Endothelial cell of umbilical vein (primary cell): ENCODE measurements at regions not wholly inside any gene's neighbourhood (a gene's known extent, or its start where the extent isn't known, plus 50 kb on each side); places are given as distances from the start of the nearest gene placed in this dataset.

ENCODE experiments used
- CTCF ChIP-seq, 2 donors: IDR thresholded peaks; 1 replicate in 1 of 2; 2 replicates in 1 of 2; pipeline ENCODE4 v1.5.1; 2011; ENCODE audit warnings: low read length in 2 of 2, mild to moderate bottlenecking in 2 of 2, moderate library complexity in 2 of 2, control low read depth in 1 of 2, inconsistent platforms in 1 of 2, low read depth in 1 of 2; ENCODE audit not compliant: insufficient read depth in 1 of 2; ENCODE audit errors: extremely low read depth in 1 of 2
- EZH2 ChIP-seq: IDR thresholded peaks from 2 replicates; pipeline ENCODE4 v1.6.1; 2012; ENCODE audit warnings: borderline replicate concordance, low read depth, mild to moderate bottlenecking, moderate library complexity, low read length, inconsistent platforms; ENCODE audit not compliant: severe bottlenecking
- GATA2 ChIP-seq: IDR thresholded peaks from 2 replicates; pipeline ENCODE4 v1.7.0; 2011; ENCODE audit warnings: low read depth, mild to moderate bottlenecking, moderate library complexity, mixed read lengths, low read length; ENCODE audit not compliant: insufficient read length, insufficient read depth
- POLR2A ChIP-seq: IDR thresholded peaks from 2 replicates; pipeline ENCODE4 v1.6.1; 2012; ENCODE audit warnings: low read depth, mild to moderate bottlenecking, control low read depth, low read length
- POLR2AphosphoS5 ChIP-seq: IDR thresholded peaks from 2 replicates; pipeline ENCODE4 v1.6.1; 2012; ENCODE audit warnings: low read depth, mild to moderate bottlenecking, control low read depth, low read length, moderate library complexity; ENCODE audit not compliant: insufficient read depth

- TF ChIP-seq CTCF (IDR thresholded peaks at IDR 0.05; ENCODE audit: extremely low read depth in 1 of 2, insufficient read depth in 1 of 2, low read depth in 1 of 2, low read length in 2 of 2): no peak
- no peak for TF ChIP-seq POLR2A
- TF ChIP-seq GATA2: no peak
- no peak for TF ChIP-seq POLR2AphosphoS5
- TF ChIP-seq EZH2: no peak
These were observed 254.9 kb upstream of the NRIP1 start for GRCh38 chr21:15319727-15320126.
